CD14-positive monocyte (primary cell): ENCODE measurements at regions not wholly inside any gene's neighbourhood (a gene's known extent, or its start where the extent isn't known, plus 50 kb on each side); places are given as distances from the start of the nearest gene placed in this dataset.

Source experiments
- DNase-seq, 3 donors: peaks; one replicate each; pipeline ENCODE4 v3.0.0-alpha.2; 2011 to 2022
- H2AFZ ChIP-seq: 2 replicates; pipeline ENCODE4 v1.6.0; 2012; ENCODE audit warnings: mild to moderate bottlenecking, low read depth, low read length, inconsistent platforms; ENCODE audit not compliant: insufficient read depth, poor library complexity, severe bottlenecking
- H3K27ac ChIP-seq, 2 donors: 1 replicate in 1 of 2; 2 replicates in 1 of 2; pipeline ENCODE4 v1.5.1; 2012 to 2013; ENCODE audit warnings: low read length in 2 of 2, control low read depth in 1 of 2, inconsistent platforms in 1 of 2, low read depth in 1 of 2, mild to moderate bottlenecking in 1 of 2
- H3K27me3 ChIP-seq, 2 donors: one replicate each; pipeline versions ENCODE4 v1.6.0 to v1.6.1; 2011 to 2013; ENCODE audit warnings: low read length in 2 of 2; ENCODE audit not compliant: control insufficient read depth in 2 of 2, insufficient read depth in 2 of 2
- H3K36me3 ChIP-seq, 2 donors: replicated peaks in 1 of 2; 1 replicate in 1 of 2; 2 replicates in 1 of 2; pipeline versions ENCODE4 v1.5.1 to v1.6.1; 2012 to 2013; ENCODE audit warnings: low read length in 2 of 2, control low read depth in 1 of 2, inconsistent platforms in 1 of 2, mild to moderate bottlenecking in 1 of 2; ENCODE audit not compliant: insufficient read depth in 2 of 2, control insufficient read depth in 1 of 2
- H3K4me1 ChIP-seq, 2 donors: 1 replicate in 1 of 2; 2 replicates in 1 of 2; pipeline versions ENCODE4 v1.5.1 to v1.6.1; 2012 to 2013; ENCODE audit warnings: low read length in 2 of 2, control low read depth in 1 of 2, inconsistent platforms in 1 of 2, mild to moderate bottlenecking in 1 of 2, moderate library complexity in 1 of 2; ENCODE audit not compliant: insufficient read depth in 2 of 2, control insufficient read depth in 1 of 2
- H3K4me2 ChIP-seq: replicated peaks from 2 replicates; pipeline ENCODE3; 2012; ENCODE audit warnings: low read length, moderate library complexity, mild to moderate bottlenecking; ENCODE audit not compliant: poor library complexity, severe bottlenecking; ENCODE audit errors: extremely low read depth
- H3K4me3 ChIP-seq, 3 experiments: fragments of 200-600 bp in 1 of 3; sonication (generic) in 1 of 3; replicated peaks in 1 of 3; 1 replicate in 2 of 3; 2 replicates in 1 of 3; pipeline ENCODE4 v1.5.1; 2011 to 2013; ENCODE audit warnings: low read length in 3 of 3, mild to moderate bottlenecking in 3 of 3, control low read depth in 2 of 3, low read depth in 2 of 3, inconsistent platforms in 1 of 3, moderate library complexity in 1 of 3
- H3K79me2 ChIP-seq: 2 replicates; pipeline ENCODE4 v1.6.0; 2012; ENCODE audit warnings: mild to moderate bottlenecking, control low read depth, inconsistent platforms, low read length, moderate library complexity; ENCODE audit not compliant: insufficient read depth
- H3K9ac ChIP-seq: 2 replicates; pipeline ENCODE4 v1.6.0; 2017; ENCODE audit warnings: low read length, mild to moderate bottlenecking; ENCODE audit not compliant: insufficient read depth, poor library complexity, severe bottlenecking
- H3K9me3 ChIP-seq, 2 donors: replicated peaks in 1 of 2; 1 replicate in 1 of 2; 2 replicates in 1 of 2; pipeline versions ENCODE4 v1.5.1 to v1.6.1; 2012 to 2013; ENCODE audit warnings: low read length in 2 of 2, control low read depth in 1 of 2; ENCODE audit not compliant: control insufficient read depth in 1 of 2, insufficient read depth in 1 of 2
- H4K20me1 ChIP-seq: 2 replicates; pipeline ENCODE4 v1.6.0; 2012; ENCODE audit warnings: mild to moderate bottlenecking, low read length, control low read depth, moderate library complexity; ENCODE audit not compliant: insufficient read depth
- H3K27ac Mint-ChIP-seq, 7 donors: one replicate each; pipeline ENCODE4 v1.8.0; 2020; ENCODE audit warnings: mild to moderate bottlenecking in 7 of 7, mixed read lengths in 7 of 7, moderate library complexity in 6 of 7, inconsistent platforms in 2 of 7
- H3K27me3 Mint-ChIP-seq, 3 donors: one replicate each; pipeline ENCODE4 v1.8.0; 2021 to 2022; ENCODE audit warnings: low read depth in 3 of 3, mild to moderate bottlenecking in 3 of 3, mixed read lengths in 3 of 3, moderate library complexity in 3 of 3, inconsistent platforms in 1 of 3
- H3K36me3 Mint-ChIP-seq, 2 donors: one replicate each; pipeline ENCODE4 v1.8.0; 2020; ENCODE audit warnings: mixed read lengths in 2 of 2, inconsistent platforms in 1 of 2, mild to moderate bottlenecking in 1 of 2
- H3K4me1 Mint-ChIP-seq: one replicate; pipeline ENCODE4 v1.8.0; 2020; ENCODE audit warnings: mild to moderate bottlenecking, mixed read lengths
- H3K4me3 Mint-ChIP-seq, 2 donors: one replicate each; pipeline ENCODE4 v1.8.0; 2020; ENCODE audit warnings: mild to moderate bottlenecking in 2 of 2, mixed read lengths in 2 of 2, moderate library complexity in 1 of 2
- H3K9me3 Mint-ChIP-seq, 7 donors: one replicate each; pipeline ENCODE4 v1.8.0; 2020 to 2022; ENCODE audit warnings: mixed read lengths in 7 of 7, mild to moderate bottlenecking in 6 of 7, moderate library complexity in 6 of 7, inconsistent platforms in 2 of 7
- CTCF ChIP-seq: fragments of 200-600 bp; IDR thresholded peaks from one replicate; pipeline ENCODE4 v1.8.0; 2022; ENCODE audit warnings: antibody characterized with exemption, mild to moderate bottlenecking
- WGBS: methylation state at CpG from one replicate; pipeline ENCODE4 v1.1.5; 2013; ENCODE audit warnings: missing lambda C conversion rate; ENCODE audit not compliant: insufficient coverage; 5-methylcytosine and 5-hydroxymethylcytosine counted together
- intact Hi-C, 2 donors: fragments of 100-400 bp; cut with micrococcal nuclease; formaldehyde crosslinking; loops; one replicate each; pipeline versions ENCODE4 v1.15.0 to v1.15.1; 2023

- no peaks in the 10 kb centered on the region for H3K9me3 ChIP-seq
- H3K9ac ChIP-seq, result no peak overlapping the region
- TF ChIP-seq CTCF, result no peak
- Mint-ChIP-seq H3K9me3 (peaks cover 0 to 4% (median 0%) of the 10 kb centered on the region in 7 donors), H3K4me1 (peaks cover 7% of the 10 kb centered on the region), H3K27me3 (peaks cover 5 to 29% (median 16%) of the 10 kb centered on the region in 3 donors), H3K36me3 (no peaks in the 10 kb centered on the region), H3K27ac (no peak overlapping the region), H3K4me3 (no peak overlapping the region)
- H3K27me3 ChIP-seq, result peaks cover 0 to 7% of the 10 kb centered on the region in 2 donors
- H3K4me2 ChIP-seq, result no peak overlapping the region
- intact Hi-C loops, result loop anchor here in 1 of 2 donors (5.0 kb wide), 2 partner anchors 52 to 68 kb away; no protein-coding TSS in a partner anchor
- H3K79me2 ChIP-seq, result no peaks in the 10 kb centered on the region
- DNase-seq, result no peak
- H3K36me3 ChIP-seq, result no peaks in the 10 kb centered on the region
- H3K4me3 ChIP-seq, result no peak overlapping the region
- H4K20me1 ChIP-seq, result no peaks in the 10 kb centered on the region
- WGBS, result 67% methylated on average over 1 of the region's 10 CpGs
- H2AFZ ChIP-seq, result no peak overlapping the region
- H3K4me1 ChIP-seq, result peaks cover 0 to under 1% of the 10 kb centered on the region in 2 donors
- no peak overlapping the region for H3K27ac ChIP-seq
Measured at GRCh38 chr22:27159716-27160295, 502.4 kb downstream of the MIAT start.

- H3K4me3 ChIP-seq, result no peak overlapping the region
- no peaks in the 10 kb centered on the region for H3K4me1 ChIP-seq
- no peaks in the 10 kb centered on the region for H3K9me3 ChIP-seq
- intact Hi-C loops, result loop anchor here in 1 of 2 donors (5.0 kb wide), 1 partner anchor 49 kb away; no protein-coding TSS in a partner anchor
- no peak for DNase-seq
- no peaks in the 10 kb centered on the region for H4K20me1 ChIP-seq
- no peak overlapping the region for H3K4me2 ChIP-seq
- Mint-ChIP-seq H3K36me3 (no peaks in the 10 kb centered on the region), H3K4me3 (no peak overlapping the region), H3K4me1 (peaks cover 5% of the 10 kb centered on the region), H3K9me3 (peaks cover 0 to 6% (median 4%) of the 10 kb centered on the region in 7 donors), H3K27ac (no peak overlapping the region), H3K27me3 (peaks cover 5 to 33% (median 10%) of the 10 kb centered on the region in 3 donors)
- peaks cover 2 to 7% of the 10 kb centered on the region in 2 donors for H3K27me3 ChIP-seq
- no CpG with 5 or more reads among the region's 6 CpGs for WGBS
- TF ChIP-seq CTCF, result no peak
- no peak overlapping the region for H3K27ac ChIP-seq
- no peaks in the 10 kb centered on the region for H3K79me2 ChIP-seq
- no peaks in the 10 kb centered on the region for H3K36me3 ChIP-seq
- H2AFZ ChIP-seq, result no peak overlapping the region
- no peak overlapping the region for H3K9ac ChIP-seq
Measured at GRCh38 chr22:27163162-27164137, 506.1 kb downstream of the MIAT start.
